Kidney epithelial cell (primary cell): ENCODE measurements at regions not wholly inside any gene's neighbourhood (a gene's known extent, or its start where the extent isn't known, plus 50 kb on each side); places are given as distances from the start of the nearest gene placed in this dataset.

ENCODE experiments used
- DNase-seq: peaks from one replicate; pipeline ENCODE4 v3.0.0-alpha.2; 2010; ENCODE audit warnings: low read depth
- H3K27me3 ChIP-seq: 2 replicates; pipeline ENCODE4 v1.6.0; 2011; ENCODE audit warnings: low read length; ENCODE audit not compliant: control insufficient read depth, insufficient read depth
- H3K36me3 ChIP-seq: 2 replicates; pipeline ENCODE4 v1.5.1; 2011; ENCODE audit warnings: low read length; ENCODE audit not compliant: control insufficient read depth, insufficient read depth
- H3K4me3 ChIP-seq: 2 replicates; pipeline ENCODE4 v1.5.1; 2011; ENCODE audit warnings: low read depth, mild to moderate bottlenecking, control low read depth, low read length
- CTCF ChIP-seq: IDR thresholded peaks from 2 replicates; pipeline ENCODE4 v1.5.1; 2011; ENCODE audit warnings: mild to moderate bottlenecking, moderate library complexity, low read length, control low read depth, inconsistent platforms; ENCODE audit not compliant: insufficient read depth, poor library complexity, severe bottlenecking

- no peaks in the 10 kb centered on the region for H3K27me3 ChIP-seq
- DNase-seq: no peak
- H3K4me3 ChIP-seq: no peak overlapping the region
- H3K36me3 ChIP-seq: no peaks in the 10 kb centered on the region
- TF ChIP-seq CTCF: no peak
Measured at GRCh38 chr4:180525523-180526077, 1717.6 kb upstream of the TENM3 start.

GRCh38 chr4:180528003-180528402 is 1715.2 kb upstream of the TENM3 start:
- Histone ChIP-seq H3K4me3 (no peak overlapping the region), H3K36me3 (no peaks in the 10 kb centered on the region), H3K27me3 (no peaks in the 10 kb centered on the region)
- no peak for DNase-seq
- TF ChIP-seq CTCF: no peak

GRCh38 chr4:180530787-180531186 is 1712.4 kb upstream of the TENM3 start:
- no peaks in the 10 kb centered on the region for H3K36me3 ChIP-seq
- DNase-seq: no peak
- TF ChIP-seq CTCF: no peak
- no peak overlapping the region for H3K4me3 ChIP-seq
- no peaks in the 10 kb centered on the region for H3K27me3 ChIP-seq

- H3K36me3 ChIP-seq: no peaks in the 10 kb centered on the region
- no peak for TF ChIP-seq CTCF
- H3K27me3 ChIP-seq: no peaks in the 10 kb centered on the region
- DNase-seq: no peak
- H3K4me3 ChIP-seq: no peak overlapping the region
Measured at GRCh38 chr4:180532691-180533090, 1710.5 kb upstream of the TENM3 start.

- Histone ChIP-seq H3K36me3 (no peaks in the 10 kb centered on the region), H3K4me3 (no peak overlapping the region), H3K27me3 (no peaks in the 10 kb centered on the region)
- TF ChIP-seq CTCF: no peak
- no peak for DNase-seq
Measured at GRCh38 chr4:180538384-180539057, 1704.7 kb upstream of the TENM3 start.

GRCh38 chr4:180539284-180539683 is 1703.9 kb upstream of the TENM3 start:
- Histone ChIP-seq H3K36me3 (no peaks in the 10 kb centered on the region), H3K27me3 (no peaks in the 10 kb centered on the region), H3K4me3 (no peak overlapping the region)
- no peak for TF ChIP-seq CTCF
- DNase-seq: no peak
